GM19328 (cell line): ENCODE measurements at regions not wholly inside any gene's neighbourhood (a gene's known extent, or its start where the extent isn't known, plus 50 kb on each side); places are given as distances from the start of the nearest gene placed in this dataset.
"Not testable (repeated sequence)": the region's sequence is repeated elsewhere in the genome, so short reads cannot be mapped to it uniquely, and the experiment has no call there.

Experiments used
- ATAC-seq: cut with Tn5 transposase; IDR thresholded peaks from one replicate; pipeline ENCODE4 v1.9.1; 2021; ENCODE audit warnings: mild to moderate bottlenecking, moderate library complexity; ENCODE audit not compliant: unreplicated experiment

GRCh38 chr1:214859647-214860046 lies 222.9 kb upstream of the KCNK2 start:
- ATAC-seq = no peak

GRCh38 chr1:214861615-214862014 lies 220.9 kb upstream of the KCNK2 start:
- ATAC-seq = no peak

GRCh38 chr1:214862421-214862820 lies 220.1 kb upstream of the KCNK2 start:
- no peak for ATAC-seq

- no peak for ATAC-seq
These were observed 217.4 kb upstream of the KCNK2 start for GRCh38 chr1:214864896-214865688.

GRCh38 chr1:214870426-214870825 lies 212.1 kb upstream of the KCNK2 start:
- not testable (repeated sequence) for ATAC-seq

GRCh38 chr1:214880956-214881355 lies 201.6 kb upstream of the KCNK2 start:
- ATAC-seq = no peak

GRCh38 chr1:214882616-214883015 lies 199.9 kb upstream of the KCNK2 start:
- no peak for ATAC-seq

GRCh38 chr1:214895011-214895600 lies 187.4 kb upstream of the KCNK2 start:
- ATAC-seq = no peak

- ATAC-seq = no peak
These were observed 185.6 kb upstream of the KCNK2 start for GRCh38 chr1:214896921-214897320.

GRCh38 chr1:214897581-214897980 lies 185.0 kb upstream of the KCNK2 start:
- no peak for ATAC-seq

GRCh38 chr1:214898161-214898560 lies 184.4 kb upstream of the KCNK2 start:
- no peak for ATAC-seq

GRCh38 chr1:214898718-214899117 lies 183.8 kb upstream of the KCNK2 start:
- no peak for ATAC-seq

- no peak for ATAC-seq
These were observed 182.6 kb upstream of the KCNK2 start for GRCh38 chr1:214899908-214900460.

- ATAC-seq = no peak
These were observed 181.9 kb upstream of the KCNK2 start for GRCh38 chr1:214900590-214900989.

- no peak for ATAC-seq
These were observed 180.8 kb upstream of the KCNK2 start for GRCh38 chr1:214901718-214902117.

- no peak for ATAC-seq
These were observed 179.8 kb upstream of the KCNK2 start for GRCh38 chr1:214902636-214903320.

- no peak for ATAC-seq
These were observed 170.4 kb upstream of the KCNK2 start for GRCh38 chr1:214912127-214912526.

- ATAC-seq = no peak
These were observed 168.6 kb upstream of the KCNK2 start for GRCh38 chr1:214913966-214914365.

GRCh38 chr1:214917081-214917635 lies 165.4 kb upstream of the KCNK2 start:
- no peak for ATAC-seq

- ATAC-seq = no peak
These were observed 163.8 kb upstream of the KCNK2 start for GRCh38 chr1:214918745-214919144.

GRCh38 chr1:214920337-214920736 lies 162.2 kb upstream of the KCNK2 start:
- no peak for ATAC-seq
